Activated T-helper 17 cell treated with anti-CD3 and anti-CD28 coated beads, Interleukin-2, amount 50 U/mL, for 72 hours (primary cell): ENCODE measurements at regions not wholly inside any gene's neighbourhood (a gene's known extent, or its start where the extent isn't known, plus 50 kb on each side); places are given as distances from the start of the nearest gene placed in this dataset.
"Not testable (repeated sequence)": the region's sequence is repeated elsewhere in the genome, so short reads cannot be mapped to it uniquely, and the experiment has no call there.

Experiments used
- ATAC-seq: fragments of 150-1000 bp; cut with Tn5 transposase; replicated peaks from 2 replicates; pipeline ENCODE4 v1.10.0; 2021; ENCODE audit warnings: mild to moderate bottlenecking, moderate library complexity
- H3K27ac Mint-ChIP-seq: one replicate; pipeline ENCODE4 v1.8.0; 2022; ENCODE audit warnings: mixed read lengths
- H3K27me3 Mint-ChIP-seq: one replicate; pipeline ENCODE4 v1.8.0; 2022; ENCODE audit warnings: mixed read lengths
- H3K36me3 Mint-ChIP-seq: one replicate; pipeline ENCODE4 v1.8.0; 2022; ENCODE audit warnings: low read depth, mild to moderate bottlenecking, mixed read lengths
- H3K4me1 Mint-ChIP-seq: one replicate; pipeline ENCODE4 v1.8.0; 2022; ENCODE audit warnings: mixed read lengths
- H3K4me3 Mint-ChIP-seq: one replicate; pipeline ENCODE4 v1.8.0; 2022; ENCODE audit warnings: mild to moderate bottlenecking, mixed read lengths
- H3K9me3 Mint-ChIP-seq: one replicate; pipeline ENCODE4 v1.8.0; 2022; ENCODE audit warnings: mixed read lengths

DNA sequence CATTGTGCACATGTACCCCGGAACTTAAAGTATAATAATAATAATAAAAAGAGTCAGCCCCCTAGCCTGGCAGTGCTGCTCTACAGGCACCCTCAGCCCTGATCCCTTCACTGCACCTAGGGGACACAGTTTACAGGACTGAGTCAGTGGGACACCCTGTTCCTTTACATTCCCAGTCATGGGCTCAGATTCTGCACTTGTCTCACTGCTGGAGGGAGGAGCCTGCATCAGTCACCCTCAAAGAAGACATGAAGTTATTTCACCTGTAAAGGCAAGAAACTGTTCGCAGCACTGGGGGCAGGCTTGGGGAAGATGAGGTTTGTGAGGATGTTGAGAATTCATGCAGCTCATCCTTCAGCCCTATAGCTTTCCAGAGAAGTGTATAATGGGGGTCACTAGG lies 50.7 kb upstream of the VPREB1 start:
- ATAC-seq = no peak
- no peaks in the 10 kb centered on the region for H3K36me3 Mint-ChIP-seq
- peaks cover 16% of the 10 kb centered on the region for H3K27me3 Mint-ChIP-seq
- no peak overlapping the region for H3K4me3 Mint-ChIP-seq
- no peaks in the 10 kb centered on the region for H3K9me3 Mint-ChIP-seq
- H3K27ac Mint-ChIP-seq = no peak overlapping the region
- H3K4me1 Mint-ChIP-seq = no peaks in the 10 kb centered on the region

GRCh38 chr22:22193462-22193861 lies 51.1 kb upstream of the VPREB1 start:
- ATAC-seq, H3K9me3 Mint-ChIP-seq, H3K4me3 Mint-ChIP-seq, H3K4me1 Mint-ChIP-seq, H3K36me3 Mint-ChIP-seq, H3K27ac Mint-ChIP-seq: not testable (repeated sequence)
- peaks cover 17% of the 10 kb centered on the region for H3K27me3 Mint-ChIP-seq

GRCh38 chr22:22193006-22193405 lies 51.6 kb upstream of the VPREB1 start:
- H3K36me3 Mint-ChIP-seq, H3K4me1 Mint-ChIP-seq, H3K4me3 Mint-ChIP-seq, H3K9me3 Mint-ChIP-seq, H3K27ac Mint-ChIP-seq, ATAC-seq: not testable (repeated sequence)
- peaks cover 17% of the 10 kb centered on the region for H3K27me3 Mint-ChIP-seq

DNA sequence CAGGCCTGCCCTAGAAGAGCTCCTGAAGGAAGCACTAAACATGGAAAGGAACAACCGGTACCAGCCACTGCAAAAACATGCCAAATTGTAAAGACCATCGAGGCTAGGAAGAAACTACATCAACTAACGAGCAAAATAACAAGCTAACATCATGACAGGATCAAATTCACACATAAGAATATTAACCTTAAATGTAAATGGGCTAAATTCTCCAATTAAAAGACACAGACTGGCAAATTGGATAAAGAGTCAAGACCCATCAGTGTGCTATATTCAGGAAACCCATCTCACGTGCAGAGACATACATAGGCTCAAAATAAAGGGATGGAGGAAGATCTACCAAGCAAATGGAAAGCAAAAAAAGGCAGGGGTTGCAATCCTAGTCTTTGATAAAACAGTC lies 54.8 kb upstream of the VPREB1 start:
- H3K9me3 Mint-ChIP-seq, H3K27ac Mint-ChIP-seq, H3K4me1 Mint-ChIP-seq, H3K4me3 Mint-ChIP-seq, H3K36me3 Mint-ChIP-seq, ATAC-seq: not testable (repeated sequence)
- H3K27me3 Mint-ChIP-seq = peaks cover 20% of the 10 kb centered on the region

DNA sequence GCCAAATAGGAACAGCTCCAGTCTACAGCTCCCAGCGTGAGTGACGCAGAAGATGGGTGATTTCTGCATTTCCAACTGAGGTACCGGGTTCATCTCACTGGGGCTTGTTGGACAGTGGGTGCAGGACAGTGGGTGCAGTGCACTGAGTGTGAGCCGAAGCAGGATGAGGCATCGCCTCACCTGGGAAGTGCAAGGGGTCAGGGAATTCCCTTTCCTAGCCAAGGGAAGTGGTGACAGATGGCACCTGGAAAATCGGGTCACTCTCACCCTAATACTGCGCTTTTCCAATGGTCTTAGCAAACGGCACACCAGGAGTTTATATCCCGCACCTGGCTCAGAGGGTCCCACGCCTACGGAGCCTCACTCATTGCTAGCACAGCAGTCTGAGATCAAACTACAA lies 56.7 kb upstream of the VPREB1 start:
- not testable (repeated sequence) for ATAC-seq, H3K27ac Mint-ChIP-seq, H3K4me3 Mint-ChIP-seq, H3K9me3 Mint-ChIP-seq, H3K4me1 Mint-ChIP-seq, H3K36me3 Mint-ChIP-seq
- peaks cover 35% of the 10 kb centered on the region for H3K27me3 Mint-ChIP-seq

DNA sequence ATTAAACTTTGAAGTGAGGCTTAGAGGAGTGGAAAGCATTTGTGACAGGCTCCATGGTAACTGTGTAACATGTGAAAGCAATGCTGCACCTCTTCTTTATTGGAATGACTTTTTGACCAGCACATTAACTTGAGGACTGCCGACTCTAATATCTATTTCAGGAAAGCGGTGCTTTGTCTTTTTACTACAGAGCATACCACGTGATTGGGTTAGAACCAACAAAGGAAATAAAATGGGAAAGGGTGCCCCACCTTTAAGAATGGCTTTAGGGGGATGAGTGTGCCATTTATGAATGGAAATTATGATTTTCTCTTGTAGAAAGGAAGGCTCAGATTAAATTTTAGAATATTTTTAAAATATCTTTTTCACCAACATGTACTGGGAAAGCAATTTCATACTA lies 57.3 kb upstream of the VPREB1 start:
- ATAC-seq = no peak
- no peak overlapping the region for H3K4me3 Mint-ChIP-seq
- H3K27me3 Mint-ChIP-seq = peaks cover 41% of the 10 kb centered on the region
- no peak overlapping the region for H3K27ac Mint-ChIP-seq
- H3K9me3 Mint-ChIP-seq = no peaks in the 10 kb centered on the region
- H3K36me3 Mint-ChIP-seq = no peaks in the 10 kb centered on the region
- no peaks in the 10 kb centered on the region for H3K4me1 Mint-ChIP-seq

DNA sequence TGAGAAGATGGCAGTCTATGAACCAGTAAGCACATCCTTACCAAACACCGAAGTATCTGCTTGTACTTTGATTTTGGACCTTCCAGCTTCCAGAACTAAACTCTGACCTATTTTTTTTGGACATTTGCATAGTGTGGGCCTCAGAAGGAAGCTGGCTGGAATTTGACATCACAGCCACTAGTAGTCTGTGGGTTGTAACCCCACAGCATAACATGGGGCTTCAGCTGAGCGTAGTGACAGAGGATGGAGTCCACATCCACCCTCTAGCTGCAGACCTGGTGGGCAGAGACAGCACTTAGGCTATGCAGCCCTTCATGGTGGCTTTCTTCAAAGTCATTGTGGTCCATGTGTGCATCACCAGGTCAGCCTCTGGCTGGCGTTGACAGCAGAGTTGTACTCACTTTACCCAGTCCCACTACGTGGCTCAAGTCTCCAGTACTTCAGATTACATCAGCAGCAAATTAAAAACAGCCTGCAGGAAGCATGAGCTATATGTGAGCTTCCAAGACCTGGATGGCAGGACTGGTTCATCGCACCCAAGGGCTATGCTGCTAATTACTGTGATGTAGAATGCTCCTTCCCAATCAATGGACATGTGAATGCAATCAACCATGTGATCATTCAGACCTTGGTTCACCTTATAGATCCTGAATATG lies 58.6 kb upstream of the VPREB1 start:
- no peak for ATAC-seq
- H3K27me3 Mint-ChIP-seq = peaks cover 47% of the 10 kb centered on the region
- no peak overlapping the region for H3K4me3 Mint-ChIP-seq
- H3K36me3 Mint-ChIP-seq = no peaks in the 10 kb centered on the region
- no peak overlapping the region for H3K27ac Mint-ChIP-seq
- no peaks in the 10 kb centered on the region for H3K9me3 Mint-ChIP-seq
- H3K4me1 Mint-ChIP-seq = no peaks in the 10 kb centered on the region

DNA sequence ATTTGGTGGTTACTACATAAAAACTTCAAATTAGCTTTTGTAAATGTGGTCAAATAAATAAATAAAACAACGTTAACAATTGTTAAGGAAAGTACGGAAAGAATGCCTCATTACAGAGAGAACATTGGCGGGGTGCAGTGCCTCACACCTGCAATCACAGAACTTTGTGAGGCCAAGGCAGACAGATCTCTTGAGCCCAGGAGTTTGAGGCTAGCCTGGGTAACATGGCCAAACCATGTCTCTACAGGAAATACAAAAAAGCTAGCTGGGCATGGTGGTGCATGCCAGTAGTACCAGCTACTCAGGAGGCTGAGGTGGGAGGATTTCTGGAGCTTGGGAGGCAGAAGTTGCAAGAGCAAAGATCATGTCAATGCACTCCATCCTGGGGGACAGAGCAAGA lies 59.4 kb upstream of the VPREB1 start:
- no peaks in the 10 kb centered on the region for H3K9me3 Mint-ChIP-seq
- no peak overlapping the region for H3K4me3 Mint-ChIP-seq
- peaks cover 47% of the 10 kb centered on the region for H3K27me3 Mint-ChIP-seq
- H3K36me3 Mint-ChIP-seq = no peaks in the 10 kb centered on the region
- ATAC-seq = no peak
- no peak overlapping the region for H3K27ac Mint-ChIP-seq
- H3K4me1 Mint-ChIP-seq = no peaks in the 10 kb centered on the region

DNA sequence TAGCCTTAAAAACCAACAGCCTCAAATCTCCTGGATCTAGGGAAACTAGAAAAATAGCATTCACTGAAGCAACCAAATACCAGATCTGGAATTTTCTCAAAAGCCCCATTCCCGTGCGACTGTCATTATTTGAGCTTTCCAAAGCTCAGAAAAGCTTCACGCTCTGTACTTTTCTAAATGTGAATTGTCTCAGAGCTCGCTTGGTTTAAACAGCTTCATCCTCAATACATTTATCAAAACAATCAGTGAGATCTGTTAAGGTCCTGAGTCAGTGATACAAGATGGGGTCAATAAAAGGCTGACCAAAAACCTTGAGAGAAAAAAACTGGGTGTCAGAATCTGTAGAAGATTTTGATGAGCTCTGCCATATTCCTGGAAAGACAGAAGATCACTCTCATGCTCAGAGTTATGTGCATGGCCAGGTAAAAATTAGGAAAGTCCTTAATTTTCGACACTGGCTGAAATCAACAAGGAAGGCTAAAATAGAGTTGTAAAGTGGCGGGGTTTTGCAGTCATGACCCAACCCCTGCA lies 60.2 kb upstream of the VPREB1 start:
- H3K9me3 Mint-ChIP-seq = no peaks in the 10 kb centered on the region
- no peak overlapping the region for H3K27ac Mint-ChIP-seq
- H3K4me1 Mint-ChIP-seq = no peaks in the 10 kb centered on the region
- H3K36me3 Mint-ChIP-seq = no peaks in the 10 kb centered on the region
- no peak overlapping the region for H3K4me3 Mint-ChIP-seq
- H3K27me3 Mint-ChIP-seq = peaks cover 41% of the 10 kb centered on the region
- no peak for ATAC-seq

DNA sequence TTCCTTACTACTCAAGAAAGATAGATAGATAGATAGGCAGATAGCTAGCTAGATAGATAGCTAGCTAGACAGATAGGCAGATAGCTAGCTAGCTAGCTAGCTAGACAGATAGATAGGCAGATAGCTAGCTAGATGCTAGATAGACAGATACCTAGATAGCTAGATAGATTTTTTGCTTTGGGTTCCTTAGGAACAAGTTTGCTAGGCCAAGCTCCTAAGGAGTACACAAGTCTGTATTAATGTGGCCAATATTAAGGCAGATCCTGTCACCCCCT lies 61.7 kb upstream of the VPREB1 start:
- peaks cover 41% of the 10 kb centered on the region for H3K27me3 Mint-ChIP-seq
- H3K4me3 Mint-ChIP-seq = no peak overlapping the region
- H3K27ac Mint-ChIP-seq = no peak overlapping the region

DNA sequence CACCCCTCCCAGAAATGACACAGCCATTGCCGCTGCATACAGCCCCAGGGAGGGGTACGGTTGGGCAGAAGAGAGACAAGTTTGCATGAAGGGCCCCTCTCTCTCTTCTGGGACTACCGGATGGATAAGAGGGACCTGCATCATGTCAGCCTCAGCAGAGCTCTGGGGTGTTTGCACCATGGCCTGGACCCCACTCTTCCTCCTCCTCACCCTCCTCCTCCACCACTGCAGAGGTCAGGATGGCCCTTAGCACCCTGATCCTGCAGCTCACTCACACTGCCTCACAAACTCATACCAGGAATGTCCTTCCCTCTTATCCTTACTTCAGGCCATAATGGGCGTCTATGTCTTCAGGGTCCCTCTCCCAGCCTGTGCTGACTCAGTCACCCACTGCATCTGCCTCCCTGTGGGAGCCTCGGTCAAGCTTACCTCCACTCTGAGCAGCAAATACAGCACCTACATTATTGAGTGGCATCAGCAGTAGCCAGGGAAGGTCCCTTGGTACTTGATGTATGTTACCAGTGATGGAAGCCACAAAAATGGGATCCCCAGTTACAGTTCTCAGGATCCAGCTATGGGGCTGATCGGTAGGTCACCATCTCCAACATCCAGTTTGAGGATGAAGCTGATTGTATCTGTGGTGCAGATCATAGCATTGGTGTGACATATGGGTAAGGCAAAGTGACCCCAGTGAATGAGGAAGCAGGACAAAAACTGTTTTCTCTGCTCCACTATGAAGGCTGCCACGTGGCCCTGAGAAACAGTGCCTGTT lies 62.2 kb upstream of the VPREB1 start:
- H3K9me3 Mint-ChIP-seq = no peaks in the 10 kb centered on the region
- no peak overlapping the region for H3K27ac Mint-ChIP-seq
- no peak overlapping the region for H3K4me3 Mint-ChIP-seq
- H3K4me1 Mint-ChIP-seq = no peaks in the 10 kb centered on the region
- no peak for ATAC-seq
- no peaks in the 10 kb centered on the region for H3K36me3 Mint-ChIP-seq
- H3K27me3 Mint-ChIP-seq = peaks cover 41% of the 10 kb centered on the region

More for the DNA sequence above, 61.7 kb upstream of the VPREB1 start:
- no peak for ATAC-seq
- Mint-ChIP-seq H3K36me3 (no peaks in the 10 kb centered on the region), H3K9me3 (no peaks in the 10 kb centered on the region), H3K4me1 (no peaks in the 10 kb centered on the region)

DNA sequence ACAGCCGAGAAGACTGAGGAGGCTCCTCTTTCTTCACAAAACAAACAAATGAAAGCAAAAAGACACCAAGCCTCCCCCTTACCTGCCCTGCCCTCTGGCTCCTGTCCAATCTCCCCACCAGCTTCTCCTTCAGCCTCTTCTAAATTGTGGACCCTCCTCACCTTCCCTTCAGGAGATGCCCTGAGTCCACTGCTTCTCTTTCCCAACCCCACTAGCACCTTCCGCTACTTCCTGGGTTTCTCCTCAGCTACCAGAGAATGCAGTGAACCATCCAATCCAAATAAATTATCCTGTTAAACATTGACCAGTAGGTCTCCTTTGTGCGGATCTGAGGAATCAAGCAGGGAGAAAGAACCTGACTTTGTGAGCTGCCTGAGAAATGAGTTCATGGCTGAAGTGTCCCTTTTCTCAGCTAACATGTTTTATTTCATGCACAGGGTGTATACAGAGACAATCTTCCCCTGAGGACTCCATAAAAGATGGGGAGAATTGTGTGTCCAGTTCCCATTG lies 63.2 kb upstream of the VPREB1 start:
- ATAC-seq = no peak
- Mint-ChIP-seq H3K4me3 (no peak overlapping the region), H3K27me3 (peaks cover 42% of the 10 kb centered on the region), H3K36me3 (no peaks in the 10 kb centered on the region), H3K27ac (no peak overlapping the region), H3K4me1 (no peaks in the 10 kb centered on the region), H3K9me3 (no peaks in the 10 kb centered on the region)

DNA sequence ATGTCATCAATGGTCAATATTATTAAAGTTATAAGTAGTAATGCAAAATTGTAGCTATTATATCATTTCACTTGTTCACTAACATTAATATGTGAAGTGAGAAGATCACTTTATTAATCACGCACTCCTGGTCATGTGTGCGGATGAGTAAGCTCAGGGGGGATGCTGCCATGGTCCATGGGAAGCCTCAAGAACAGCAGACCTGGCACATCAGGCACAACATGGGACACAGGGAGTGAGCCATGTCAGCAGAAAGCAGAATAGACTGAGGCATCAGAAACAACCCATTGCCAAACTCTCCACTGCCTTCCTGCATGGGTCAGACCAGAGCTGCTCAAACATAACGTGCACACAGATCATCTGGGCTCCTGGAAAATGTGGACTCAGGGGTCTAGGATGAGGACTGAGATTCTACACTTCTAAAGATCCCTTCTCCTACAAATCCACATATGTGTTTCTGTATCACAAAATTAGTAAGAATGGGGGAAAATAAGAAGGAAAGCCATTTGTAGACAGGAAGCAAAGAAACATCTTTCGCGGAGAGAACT lies 63.8 kb upstream of the VPREB1 start:
- H3K9me3 Mint-ChIP-seq = no peaks in the 10 kb centered on the region
- no peaks in the 10 kb centered on the region for H3K4me1 Mint-ChIP-seq
- H3K27ac Mint-ChIP-seq = no peak overlapping the region
- peaks cover 42% of the 10 kb centered on the region for H3K27me3 Mint-ChIP-seq
- H3K36me3 Mint-ChIP-seq = no peaks in the 10 kb centered on the region
- ATAC-seq = no peak
- no peak overlapping the region for H3K4me3 Mint-ChIP-seq

- Mint-ChIP-seq H3K27ac (no peak overlapping the region), H3K36me3 (no peaks in the 10 kb centered on the region), H3K4me1 (no peaks in the 10 kb centered on the region), H3K27me3 (peaks cover 35% of the 10 kb centered on the region), H3K4me3 (no peak overlapping the region), H3K9me3 (no peaks in the 10 kb centered on the region)
- ATAC-seq = no peak
Measured at GRCh38 chr22:22179858-22180257, 64.7 kb upstream of the VPREB1 start.

- H3K27me3 Mint-ChIP-seq = peaks cover 27% of the 10 kb centered on the region
- no peaks in the 10 kb centered on the region for H3K9me3 Mint-ChIP-seq
- no peak overlapping the region for H3K4me3 Mint-ChIP-seq
- ATAC-seq = no peak
- no peak overlapping the region for H3K27ac Mint-ChIP-seq
- H3K4me1 Mint-ChIP-seq = no peaks in the 10 kb centered on the region
- H3K36me3 Mint-ChIP-seq = no peaks in the 10 kb centered on the region
Measured at GRCh38 chr22:22178992-22179391, 65.6 kb upstream of the VPREB1 start.
